H1 (cell line): ENCODE measurements at regions not wholly inside any gene's neighbourhood (a gene's known extent, or its start where the extent isn't known, plus 50 kb on each side); places are given as distances from the start of the nearest gene placed in this dataset.

ENCODE experiments used
- EP300 ChIP-seq, 2 experiments: IDR thresholded peaks; 1 replicate in 1 of 2; 2 replicates in 1 of 2; pipeline ENCODE4 v1.6.1; 2011 to 2012; ENCODE audit warnings: low read depth in 2 of 2, low read length in 2 of 2, mild to moderate bottlenecking in 2 of 2, borderline replicate concordance in 1 of 2, inconsistent platforms in 1 of 2, moderate library complexity in 1 of 2
- HDAC6 ChIP-seq: IDR thresholded peaks from one replicate; pipeline ENCODE4 v1.7.1; 2012; ENCODE audit warnings: low read depth, mild to moderate bottlenecking, inconsistent platforms, low read length, moderate library complexity
- JUN ChIP-seq: IDR thresholded peaks from 2 replicates; pipeline ENCODE4 v1.6.1; 2011; ENCODE audit warnings: low read depth, mild to moderate bottlenecking, improper control_type of control experiment, low read length
- NANOG ChIP-seq: IDR thresholded peaks from 2 replicates; pipeline ENCODE4 v1.6.1; 2011; ENCODE audit warnings: low read length, low read depth, mild to moderate bottlenecking, inconsistent platforms; ENCODE audit not compliant: insufficient read depth, poor library complexity, severe bottlenecking
- TAF7 ChIP-seq: optimal IDR thresholded peaks from 2 replicates; pipeline ENCODE3; 2011; ENCODE audit warnings: low read depth, mild to moderate bottlenecking, inconsistent platforms, low read length, moderate library complexity, borderline replicate concordance
- TF ChIP-seq, protein P1 (sequence below): IDR thresholded peaks from 2 replicates; pipeline ENCODE4 v1.6.1; 2012; ENCODE audit warnings: inconsistent platforms

DNA sequence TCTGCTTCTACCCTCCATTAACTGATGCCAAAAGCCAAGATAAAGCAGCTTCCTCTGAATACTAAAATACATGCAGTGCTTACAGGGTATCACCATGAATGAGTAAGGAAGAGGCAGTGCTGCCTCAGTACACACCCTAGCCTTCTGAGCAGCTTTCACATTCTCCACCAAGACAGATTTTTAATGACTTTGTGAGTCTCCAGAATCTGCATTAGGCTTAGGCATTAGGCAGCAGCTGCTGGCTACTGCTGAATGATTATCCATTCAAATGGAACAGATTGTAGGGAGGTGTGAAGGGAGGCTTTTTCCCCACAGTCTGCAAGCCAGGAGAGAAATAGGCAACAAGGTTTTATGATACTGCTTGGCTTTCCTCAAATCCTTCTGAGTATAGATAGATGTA is 1226.7 kb upstream of the LRRN3 start (continued):
- TF ChIP-seq EP300 (IDR thresholded peaks at IDR 0.05; ENCODE audit: borderline replicate concordance in 1 of 2, low read depth in 2 of 2, low read length in 2 of 2) (no peak), NANOG (no peak), TAF7 (no peak), JUN (no peak), HDAC6 (no peak)
- TF ChIP-seq, protein P1, sequence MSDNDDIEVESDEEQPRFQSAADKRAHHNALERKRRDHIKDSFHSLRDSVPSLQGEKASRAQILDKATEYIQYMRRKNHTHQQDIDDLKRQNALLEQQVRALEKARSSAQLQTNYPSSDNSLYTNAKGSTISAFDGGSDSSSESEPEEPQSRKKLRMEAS = no peak
